Liver (tissue), 3 donors: ENCODE measurements at regions not wholly inside any gene's neighbourhood (a gene's known extent, or its start where the extent isn't known, plus 50 kb on each side); places are given as distances from the start of the nearest gene placed in this dataset.

Experiments used
- EGR1 ChIP-seq, 2 donors: IDR thresholded peaks; 2 replicates each; pipeline ENCODE4 v1.6.1; 2016 to 2018; ENCODE audit warnings: antibody characterized with exemption in 2 of 2, low read depth in 2 of 2
- FOXA1 ChIP-seq: IDR thresholded peaks from 2 replicates; pipeline ENCODE4 v1.6.1; 2016; ENCODE audit warnings: antibody characterized with exemption
- FOXA2 ChIP-seq: IDR thresholded peaks from 2 replicates; pipeline ENCODE4 v1.6.1; 2016; ENCODE audit warnings: antibody characterized with exemption
- JUND ChIP-seq, 2 donors: IDR thresholded peaks; 2 replicates each; pipeline ENCODE4 v1.6.1; 2016; ENCODE audit warnings: antibody characterized with exemption in 2 of 2
- RAD21 ChIP-seq, 2 donors: IDR thresholded peaks; 2 replicates each; pipeline ENCODE4 v1.6.1; 2016; ENCODE audit warnings: antibody characterized with exemption in 2 of 2, mild to moderate bottlenecking in 2 of 2
- RXRA ChIP-seq, 2 donors: IDR thresholded peaks; 2 replicates each; pipeline ENCODE4 v1.6.1; 2017 to 2018; ENCODE audit warnings: antibody characterized with exemption in 2 of 2, mild to moderate bottlenecking in 1 of 2
- SP1 ChIP-seq: IDR thresholded peaks from 2 replicates; pipeline ENCODE4 v1.6.1; 2018; ENCODE audit warnings: antibody characterized with exemption, mild to moderate bottlenecking
- TAF1 ChIP-seq: conservative IDR thresholded peaks from 2 replicates; pipeline ENCODE4 v1.6.1; 2016; ENCODE audit warnings: antibody characterized with exemption, mild to moderate bottlenecking
- TF ChIP-seq, protein P1 (sequence below): IDR thresholded peaks from 2 replicates; pipeline ENCODE4 v1.6.1; 2016; ENCODE audit warnings: antibody characterized with exemption
- TF ChIP-seq, protein P2 (sequence below): fragments of 150-350 bp; IDR thresholded peaks from 2 replicates; pipeline ENCODE4 v1.5.1; 2017; ENCODE audit warnings: improper control_type of control experiment, low read depth, low read length; ENCODE audit not compliant: missing input control
- TF ChIP-seq, protein P3 (sequence below): IDR thresholded peaks from 2 replicates; pipeline ENCODE4 v1.6.1; 2016; ENCODE audit warnings: antibody characterized with exemption, mild to moderate bottlenecking
- TF ChIP-seq, protein P4 (sequence below): IDR thresholded peaks from 2 replicates; pipeline ENCODE4 v1.6.1; 2016; ENCODE audit warnings: antibody characterized with exemption
- donor health status: healthy.
- donor health status: healthy.

DNA sequence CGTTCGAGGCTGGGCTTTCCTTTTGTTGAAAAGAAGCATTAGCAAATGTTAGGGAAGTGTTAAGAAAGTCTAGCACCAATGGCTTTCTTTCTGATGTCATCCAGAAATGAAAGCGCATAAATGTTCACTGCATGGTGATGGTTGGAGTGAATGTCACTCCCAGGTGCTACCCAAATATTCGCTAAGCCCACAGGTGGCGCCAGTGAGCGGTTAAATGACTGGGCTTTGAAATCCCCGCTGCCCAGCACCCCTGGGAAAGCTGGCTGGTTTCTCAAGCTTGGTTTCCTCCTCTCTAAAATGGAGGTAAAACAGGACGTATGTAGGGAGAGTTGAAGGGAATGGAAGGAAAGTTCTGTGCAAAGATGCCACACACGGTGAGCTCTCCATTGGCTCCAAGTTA is 104.4 kb downstream of the IRX5 start:
- TF ChIP-seq, protein P1, sequence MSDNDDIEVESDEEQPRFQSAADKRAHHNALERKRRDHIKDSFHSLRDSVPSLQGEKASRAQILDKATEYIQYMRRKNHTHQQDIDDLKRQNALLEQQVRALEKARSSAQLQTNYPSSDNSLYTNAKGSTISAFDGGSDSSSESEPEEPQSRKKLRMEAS, result no peak
- TF ChIP-seq, protein P2, sequence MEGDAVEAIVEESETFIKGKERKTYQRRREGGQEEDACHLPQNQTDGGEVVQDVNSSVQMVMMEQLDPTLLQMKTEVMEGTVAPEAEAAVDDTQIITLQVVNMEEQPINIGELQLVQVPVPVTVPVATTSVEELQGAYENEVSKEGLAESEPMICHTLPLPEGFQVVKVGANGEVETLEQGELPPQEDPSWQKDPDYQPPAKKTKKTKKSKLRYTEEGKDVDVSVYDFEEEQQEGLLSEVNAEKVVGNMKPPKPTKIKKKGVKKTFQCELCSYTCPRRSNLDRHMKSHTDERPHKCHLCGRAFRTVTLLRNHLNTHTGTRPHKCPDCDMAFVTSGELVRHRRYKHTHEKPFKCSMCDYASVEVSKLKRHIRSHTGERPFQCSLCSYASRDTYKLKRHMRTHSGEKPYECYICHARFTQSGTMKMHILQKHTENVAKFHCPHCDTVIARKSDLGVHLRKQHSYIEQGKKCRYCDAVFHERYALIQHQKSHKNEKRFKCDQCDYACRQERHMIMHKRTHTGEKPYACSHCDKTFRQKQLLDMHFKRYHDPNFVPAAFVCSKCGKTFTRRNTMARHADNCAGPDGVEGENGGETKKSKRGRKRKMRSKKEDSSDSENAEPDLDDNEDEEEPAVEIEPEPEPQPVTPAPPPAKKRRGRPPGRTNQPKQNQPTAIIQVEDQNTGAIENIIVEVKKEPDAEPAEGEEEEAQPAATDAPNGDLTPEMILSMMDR, result peak; percentile 40
- TF ChIP-seq SP1 (no peak), RAD21 (IDR thresholded peaks at IDR 0.05) (peak; percentile 63 to 65), JUND (IDR thresholded peaks at IDR 0.05) (no peak), TAF1 (no peak), EGR1 (IDR thresholded peaks at IDR 0.05; ENCODE audit: low read depth in 2 of 2) (no peak), FOXA2 (no peak), FOXA1 (no peak), RXRA (IDR thresholded peaks at IDR 0.05) (no peak)
- TF ChIP-seq, protein P3, sequence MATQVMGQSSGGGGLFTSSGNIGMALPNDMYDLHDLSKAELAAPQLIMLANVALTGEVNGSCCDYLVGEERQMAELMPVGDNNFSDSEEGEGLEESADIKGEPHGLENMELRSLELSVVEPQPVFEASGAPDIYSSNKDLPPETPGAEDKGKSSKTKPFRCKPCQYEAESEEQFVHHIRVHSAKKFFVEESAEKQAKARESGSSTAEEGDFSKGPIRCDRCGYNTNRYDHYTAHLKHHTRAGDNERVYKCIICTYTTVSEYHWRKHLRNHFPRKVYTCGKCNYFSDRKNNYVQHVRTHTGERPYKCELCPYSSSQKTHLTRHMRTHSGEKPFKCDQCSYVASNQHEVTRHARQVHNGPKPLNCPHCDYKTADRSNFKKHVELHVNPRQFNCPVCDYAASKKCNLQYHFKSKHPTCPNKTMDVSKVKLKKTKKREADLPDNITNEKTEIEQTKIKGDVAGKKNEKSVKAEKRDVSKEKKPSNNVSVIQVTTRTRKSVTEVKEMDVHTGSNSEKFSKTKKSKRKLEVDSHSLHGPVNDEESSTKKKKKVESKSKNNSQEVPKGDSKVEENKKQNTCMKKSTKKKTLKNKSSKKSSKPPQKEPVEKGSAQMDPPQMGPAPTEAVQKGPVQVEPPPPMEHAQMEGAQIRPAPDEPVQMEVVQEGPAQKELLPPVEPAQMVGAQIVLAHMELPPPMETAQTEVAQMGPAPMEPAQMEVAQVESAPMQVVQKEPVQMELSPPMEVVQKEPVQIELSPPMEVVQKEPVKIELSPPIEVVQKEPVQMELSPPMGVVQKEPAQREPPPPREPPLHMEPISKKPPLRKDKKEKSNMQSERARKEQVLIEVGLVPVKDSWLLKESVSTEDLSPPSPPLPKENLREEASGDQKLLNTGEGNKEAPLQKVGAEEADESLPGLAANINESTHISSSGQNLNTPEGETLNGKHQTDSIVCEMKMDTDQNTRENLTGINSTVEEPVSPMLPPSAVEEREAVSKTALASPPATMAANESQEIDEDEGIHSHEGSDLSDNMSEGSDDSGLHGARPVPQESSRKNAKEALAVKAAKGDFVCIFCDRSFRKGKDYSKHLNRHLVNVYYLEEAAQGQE, result no peak
- TF ChIP-seq, protein P4, sequence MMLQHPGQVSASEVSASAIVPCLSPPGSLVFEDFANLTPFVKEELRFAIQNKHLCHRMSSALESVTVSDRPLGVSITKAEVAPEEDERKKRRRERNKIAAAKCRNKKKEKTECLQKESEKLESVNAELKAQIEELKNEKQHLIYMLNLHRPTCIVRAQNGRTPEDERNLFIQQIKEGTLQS, result no peak
